ENCODE measurements at regions not wholly inside any gene's neighbourhood (a gene's known extent, or its start where the extent isn't known, plus 50 kb on each side); places are given as distances from the start of the nearest gene placed in this dataset.

DNA sequence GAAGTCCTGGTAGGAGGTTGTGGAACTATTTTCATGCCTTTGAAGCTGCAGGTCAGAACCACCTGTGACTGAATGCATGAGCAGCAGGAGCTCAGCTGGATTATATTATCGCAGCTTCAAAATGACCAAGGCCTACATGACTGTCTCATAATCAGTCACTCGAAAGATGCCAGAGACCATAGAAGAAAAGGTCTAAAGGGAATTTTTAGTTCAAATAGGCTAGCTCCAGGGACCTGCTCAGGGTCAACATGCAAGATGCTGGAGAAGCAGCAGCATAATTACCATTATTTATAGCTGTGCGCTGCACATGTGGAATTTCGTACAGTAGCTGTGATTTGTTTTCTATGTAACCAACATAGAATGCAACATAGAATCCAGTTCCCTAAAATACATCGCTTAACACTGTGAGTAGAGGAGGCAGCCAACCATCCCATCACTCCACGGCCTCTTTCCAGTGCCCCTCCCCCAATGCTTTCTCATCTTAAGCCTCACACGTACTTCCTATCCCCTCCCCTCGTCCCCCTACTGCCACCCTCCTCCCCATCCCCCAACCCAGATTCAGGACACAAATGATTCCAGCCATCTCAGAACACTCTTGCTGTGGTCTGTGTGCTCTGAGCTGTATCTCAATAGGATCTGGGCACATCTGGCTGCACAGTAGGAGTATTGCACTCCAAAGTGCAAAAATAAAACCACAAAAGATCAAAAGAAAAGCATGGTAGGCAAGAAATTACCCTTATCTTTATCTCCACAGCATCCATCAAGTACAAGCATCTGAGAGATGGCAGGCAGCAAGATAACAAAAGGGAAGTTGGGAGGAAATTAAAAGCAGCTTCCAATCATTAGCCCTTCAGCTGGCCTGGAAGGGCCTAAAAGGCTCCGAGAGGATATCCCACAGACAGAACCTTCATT lies 352.8 kb upstream of the SEMA6D start:
- Histone ChIP-seq H3K4me3 (ENCODE audit: low read depth, low read length, poor library complexity, severe bottlenecking) (no peak overlapping the region), H3K4me2 (ENCODE audit: low read length) (no peak overlapping the region), H3K79me2 (ENCODE audit: insufficient read depth, low read depth, low read length) (no peaks in the 10 kb centered on the region), H3K27ac (ENCODE audit: low read depth, low read length, poor library complexity, severe bottlenecking) (no peak overlapping the region), H3K4me1 (ENCODE audit: insufficient read depth, low read length, poor library complexity, severe bottlenecking) (no peaks in the 10 kb centered on the region), H3K9me2 (ENCODE audit: insufficient read depth, low read length) (no peaks in the 10 kb centered on the region), H2AFZ (ENCODE audit: low read length) (no peak overlapping the region), H4K20me1 (ENCODE audit: insufficient read depth, low read length) (no peaks in the 10 kb centered on the region), H3K9me3 (ENCODE audit: low read length) (no peaks in the 10 kb centered on the region), H3K36me3 (ENCODE audit: insufficient read depth, low read length) (no peaks in the 10 kb centered on the region)
- no peak for DNase-seq (ENCODE audit: low spot score)
- intact Hi-C loops (cut with micrococcal nuclease; ENCODE audit: unreplicated experiment) = no loop called here
- TF ChIP-seq, protein P1, sequence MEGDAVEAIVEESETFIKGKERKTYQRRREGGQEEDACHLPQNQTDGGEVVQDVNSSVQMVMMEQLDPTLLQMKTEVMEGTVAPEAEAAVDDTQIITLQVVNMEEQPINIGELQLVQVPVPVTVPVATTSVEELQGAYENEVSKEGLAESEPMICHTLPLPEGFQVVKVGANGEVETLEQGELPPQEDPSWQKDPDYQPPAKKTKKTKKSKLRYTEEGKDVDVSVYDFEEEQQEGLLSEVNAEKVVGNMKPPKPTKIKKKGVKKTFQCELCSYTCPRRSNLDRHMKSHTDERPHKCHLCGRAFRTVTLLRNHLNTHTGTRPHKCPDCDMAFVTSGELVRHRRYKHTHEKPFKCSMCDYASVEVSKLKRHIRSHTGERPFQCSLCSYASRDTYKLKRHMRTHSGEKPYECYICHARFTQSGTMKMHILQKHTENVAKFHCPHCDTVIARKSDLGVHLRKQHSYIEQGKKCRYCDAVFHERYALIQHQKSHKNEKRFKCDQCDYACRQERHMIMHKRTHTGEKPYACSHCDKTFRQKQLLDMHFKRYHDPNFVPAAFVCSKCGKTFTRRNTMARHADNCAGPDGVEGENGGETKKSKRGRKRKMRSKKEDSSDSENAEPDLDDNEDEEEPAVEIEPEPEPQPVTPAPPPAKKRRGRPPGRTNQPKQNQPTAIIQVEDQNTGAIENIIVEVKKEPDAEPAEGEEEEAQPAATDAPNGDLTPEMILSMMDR (conservative IDR thresholded peaks at IDR 0.05; ENCODE audit: low read length) = no peak
- no peak for TF ChIP-seq EZH2phosphoT487 (IDR thresholded peaks at IDR 0.05; ENCODE audit: borderline replicate concordance, low read depth, low read length)
- BruUV-seq (replicated peaks) = no TSS peak
- CTCF ChIA-PET (ENCODE audit: unreplicated experiment) = no interaction called here
- POLR2A ChIA-PET = interaction anchor here (0.6 kb wide), 2 partner anchors 36 to 42 kb away, joined by 3 to 6 read pairs; no protein-coding TSS in a partner anchor

- DNase-seq (ENCODE audit: low spot score) = no peak
- BruUV-seq (replicated peaks) = no TSS peak
- H3K27ac ChIP-seq (ENCODE audit: low read depth, low read length, poor library complexity, severe bottlenecking) = no peak overlapping the region
- no peaks in the 10 kb centered on the region for H3K4me1 ChIP-seq (ENCODE audit: insufficient read depth, low read length, poor library complexity, severe bottlenecking)
- no peaks in the 10 kb centered on the region for H4K20me1 ChIP-seq (ENCODE audit: insufficient read depth, low read length)
- no peak overlapping the region for H3K4me3 ChIP-seq (ENCODE audit: low read depth, low read length, poor library complexity, severe bottlenecking)
- H3K4me2 ChIP-seq (ENCODE audit: low read length) = no peak overlapping the region
- intact Hi-C loops (cut with micrococcal nuclease; ENCODE audit: unreplicated experiment) = no loop called here
- no peak overlapping the region for H2AFZ ChIP-seq (ENCODE audit: low read length)
- no peaks in the 10 kb centered on the region for H3K36me3 ChIP-seq (ENCODE audit: insufficient read depth, low read length)
- no peaks in the 10 kb centered on the region for H3K9me3 ChIP-seq (ENCODE audit: low read length)
- TF ChIP-seq, protein P1 (conservative IDR thresholded peaks at IDR 0.05; ENCODE audit: low read length) = no peak
- no peak for TF ChIP-seq EZH2phosphoT487 (IDR thresholded peaks at IDR 0.05; ENCODE audit: borderline replicate concordance, low read depth, low read length)
- no peaks in the 10 kb centered on the region for H3K9me2 ChIP-seq (ENCODE audit: insufficient read depth, low read length)
- ChIA-PET CTCF (ENCODE audit: unreplicated experiment) (no interaction called here), POLR2A (no interaction called here)
- no peaks in the 10 kb centered on the region for H3K79me2 ChIP-seq (ENCODE audit: insufficient read depth, low read depth, low read length)
These were observed 350.4 kb upstream of the SEMA6D start for GRCh38 chr15:47366884-47367283.

Data from OCI-LY7 (cell line).